HEK293T (cell line): ENCODE measurements at regions not wholly inside any gene's neighbourhood (a gene's known extent, or its start where the extent isn't known, plus 50 kb on each side); places are given as distances from the start of the nearest gene placed in this dataset.

Source experiments
- ARNT ChIP-seq: fragments of 450-650 bp; IDR thresholded peaks from 2 replicates; pipeline ENCODE4 v1.6.1; 2017; ENCODE audit warnings: mild to moderate bottlenecking
- BHLHE40 ChIP-seq: fragments of 450-650 bp; IDR thresholded peaks from 2 replicates; pipeline ENCODE4 v1.6.1; 2016; ENCODE audit warnings: mild to moderate bottlenecking, moderate library complexity, borderline replicate concordance
- CTBP1 ChIP-seq: fragments of 450-650 bp; IDR thresholded peaks from 2 replicates; pipeline ENCODE4 v1.6.1; 2016; ENCODE audit warnings: borderline replicate concordance
- ELF4 ChIP-seq: fragments of 450-650 bp; IDR thresholded peaks from 2 replicates; pipeline ENCODE4 v1.6.1; 2017; ENCODE audit warnings: antibody characterized with exemption
- FOXA1 ChIP-seq: fragments of 450-650 bp; IDR thresholded peaks from 2 replicates; pipeline ENCODE4 v1.6.1; 2016; ENCODE audit warnings: mild to moderate bottlenecking
- FOXK2 ChIP-seq: fragments of 450-650 bp; IDR thresholded peaks from 2 replicates; pipeline ENCODE4 v1.6.1; 2016; ENCODE audit warnings: mild to moderate bottlenecking
- FOXM1 ChIP-seq: fragments of 450-650 bp; IDR thresholded peaks from 2 replicates; pipeline ENCODE4 v1.6.1; 2017; ENCODE audit warnings: mild to moderate bottlenecking, borderline replicate concordance
- HDGF ChIP-seq: fragments of 450-650 bp; IDR thresholded peaks from 2 replicates; pipeline ENCODE4 v1.6.1; 2017; ENCODE audit warnings: antibody characterized with exemption, borderline replicate concordance
- L3MBTL2 ChIP-seq: fragments of 450-650 bp; conservative IDR thresholded peaks from 2 replicates; pipeline ENCODE4 v1.6.1; 2016; ENCODE audit warnings: mild to moderate bottlenecking
- LEF1 ChIP-seq: fragments of 450-650 bp; IDR thresholded peaks from 2 replicates; pipeline ENCODE4 v1.6.1; 2017; ENCODE audit warnings: mild to moderate bottlenecking, borderline replicate concordance
- PKNOX1 ChIP-seq: fragments of 450-650 bp; IDR thresholded peaks from 2 replicates; pipeline ENCODE4 v1.6.1; 2016
- SP1 ChIP-seq: fragments of 450-650 bp; IDR thresholded peaks from 2 replicates; pipeline ENCODE4 v1.6.1; 2017
- TARDBP ChIP-seq: fragments of 450-650 bp; IDR thresholded peaks from 2 replicates; pipeline ENCODE4 v1.6.1; 2016
- ZNF384 ChIP-seq: fragments of 450-650 bp; IDR thresholded peaks from 2 replicates; pipeline ENCODE4 v1.6.1; 2016

- TF ChIP-seq ELF4 = no peak
- no peak for TF ChIP-seq BHLHE40
- no peak for TF ChIP-seq FOXM1
- TF ChIP-seq ARNT = no peak
- no peak for TF ChIP-seq SP1
- no peak for TF ChIP-seq LEF1
- TF ChIP-seq FOXK2 = no peak
- no peak for TF ChIP-seq CTBP1
- TF ChIP-seq FOXA1 = no peak
- TF ChIP-seq HDGF = no peak
- TF ChIP-seq PKNOX1 = no peak
- TF ChIP-seq L3MBTL2 = no peak
- TF ChIP-seq TARDBP = no peak
- no peak for TF ChIP-seq ZNF384
Observed at GRCh38 chr15:96273317-96274086, 57.0 kb upstream of the NR2F2 start.
